Activated CD4-positive, alpha-beta T cell treated with anti-CD3 and anti-CD28 coated beads for 1 hour (primary cell): ENCODE measurements at regions not wholly inside any gene's neighbourhood (a gene's known extent, or its start where the extent isn't known, plus 50 kb on each side); places are given as distances from the start of the nearest gene placed in this dataset.

Experiments used
- DNase-seq: peaks from one replicate; pipeline ENCODE4 v3.0.0-alpha.2; 2020

GRCh38 chr16:6356911-6357310 lies 975.7 kb upstream of the RBFOX1 start:
- DNase-seq, result no peak

- DNase-seq, result no peak
These were observed 982.9 kb upstream of the RBFOX1 start for GRCh38 chr16:6349725-6350124.

DNA sequence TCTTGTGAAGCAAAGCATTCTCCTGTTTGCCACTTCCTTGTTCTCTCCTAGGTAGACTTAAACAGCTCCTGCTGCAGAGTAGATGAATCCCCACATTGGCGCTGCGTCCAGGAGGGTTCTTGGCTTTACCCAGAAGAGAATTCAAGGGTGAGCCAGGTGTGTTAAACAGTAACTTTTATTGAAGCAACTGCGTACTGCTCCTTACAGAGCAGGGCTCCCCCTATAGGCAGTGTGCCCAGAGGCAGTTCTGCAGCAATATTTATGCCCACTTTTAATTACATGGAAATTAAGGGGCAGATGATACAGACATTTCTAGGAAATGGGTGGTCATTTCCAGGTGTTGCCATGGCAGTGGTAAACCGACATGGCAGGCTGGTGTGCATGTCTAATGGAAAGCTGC lies 987.6 kb upstream of the RBFOX1 start:
- no peak for DNase-seq

DNA sequence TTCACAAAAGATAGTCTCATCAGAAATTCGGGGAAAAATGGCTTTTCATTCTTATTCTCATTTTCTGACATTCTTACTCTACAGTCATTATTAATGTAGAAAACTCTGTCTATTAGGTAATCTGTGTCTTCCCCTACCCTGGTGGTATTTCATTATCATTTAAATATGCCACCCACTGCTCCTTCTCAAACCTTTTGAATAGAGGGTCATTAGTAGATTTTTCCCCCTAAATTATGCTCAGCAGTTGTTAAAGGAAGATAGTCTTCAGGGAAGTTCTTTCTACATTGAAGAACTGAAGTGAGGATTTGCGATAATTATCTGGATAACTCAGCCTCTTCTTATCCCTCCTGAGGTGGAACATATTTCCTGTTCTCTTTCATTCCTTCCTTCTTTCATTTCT lies 989.5 kb upstream of the RBFOX1 start:
- DNase-seq, result no peak

DNA sequence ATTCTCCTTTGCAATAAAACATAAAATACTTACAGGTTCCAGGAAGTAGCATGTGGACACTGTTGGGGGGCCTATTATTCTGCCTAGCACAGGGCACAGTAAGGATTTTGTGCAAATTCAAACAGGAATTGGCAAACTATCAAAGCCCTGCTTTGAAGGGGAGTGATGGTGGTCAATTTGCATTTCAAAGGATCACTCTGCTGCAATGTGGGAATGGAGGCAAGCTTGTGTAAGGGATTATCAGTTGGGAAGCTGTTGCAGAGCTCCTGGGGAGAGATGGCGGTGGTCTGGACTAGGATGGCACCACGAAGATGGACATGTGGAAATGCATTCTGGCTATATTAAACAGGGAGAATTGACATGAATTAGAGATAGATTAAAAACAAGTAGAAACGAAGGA lies 990.7 kb upstream of the RBFOX1 start:
- no peak for DNase-seq

DNA sequence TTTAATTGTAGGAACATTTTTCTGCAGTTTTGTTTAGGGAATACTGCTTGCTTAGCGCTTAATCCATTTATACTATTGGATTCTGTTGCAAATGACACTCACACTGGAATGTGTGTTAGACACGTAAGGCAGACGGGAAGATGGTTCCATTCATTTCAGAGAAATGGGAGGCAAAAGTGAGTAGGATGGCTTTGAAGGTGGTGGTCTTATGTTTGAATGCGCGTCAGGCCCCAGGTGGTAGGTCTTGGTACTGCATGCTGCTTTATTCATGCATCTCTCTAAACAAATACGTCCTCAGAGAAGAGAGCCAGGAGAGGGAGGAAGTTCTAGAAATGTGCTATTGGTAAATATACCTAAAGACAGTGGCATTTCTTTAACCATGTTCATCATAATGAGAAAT lies 997.6 kb upstream of the RBFOX1 start:
- DNase-seq, result no peak

DNA sequence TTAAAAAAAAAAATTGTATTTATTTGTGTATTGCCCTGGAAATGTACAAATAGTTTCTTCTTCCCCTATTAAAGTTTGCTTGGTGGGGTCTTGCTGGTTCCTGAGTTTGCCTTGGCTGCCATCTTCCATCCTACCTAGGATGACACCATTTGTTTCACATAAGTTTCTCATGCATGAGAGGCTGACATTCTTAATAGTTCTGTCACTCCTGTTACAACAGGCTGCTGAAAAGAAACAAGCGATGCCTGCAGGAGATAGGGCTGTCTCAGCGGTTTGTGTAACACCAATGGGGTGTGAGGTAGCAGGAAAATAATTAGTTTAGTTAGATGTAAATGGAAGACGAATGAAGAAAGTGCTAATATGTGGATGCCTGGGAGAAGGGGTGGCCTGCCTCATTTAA lies 1000.9 kb upstream of the RBFOX1 start:
- DNase-seq, result no peak

DNA sequence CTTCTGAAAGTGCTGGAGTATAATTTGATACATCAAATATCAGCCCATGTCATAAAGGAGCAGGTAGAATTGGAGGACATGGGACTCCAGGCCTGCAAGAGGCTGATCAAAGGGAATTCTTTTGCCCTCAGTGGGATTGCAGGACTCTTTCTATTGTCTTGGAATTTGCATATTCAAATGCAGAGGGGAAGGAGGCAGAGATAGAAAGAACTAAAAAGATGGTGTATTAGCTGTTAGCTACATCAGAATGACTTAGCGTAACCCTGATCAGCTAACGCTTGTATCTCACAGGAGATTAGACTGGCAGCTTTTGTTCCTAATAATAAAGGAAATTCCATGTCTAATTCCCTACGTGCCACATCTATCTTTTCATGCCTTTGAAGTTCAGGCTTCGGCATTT lies 1014.7 kb upstream of the RBFOX1 start:
- no peak for DNase-seq

DNA sequence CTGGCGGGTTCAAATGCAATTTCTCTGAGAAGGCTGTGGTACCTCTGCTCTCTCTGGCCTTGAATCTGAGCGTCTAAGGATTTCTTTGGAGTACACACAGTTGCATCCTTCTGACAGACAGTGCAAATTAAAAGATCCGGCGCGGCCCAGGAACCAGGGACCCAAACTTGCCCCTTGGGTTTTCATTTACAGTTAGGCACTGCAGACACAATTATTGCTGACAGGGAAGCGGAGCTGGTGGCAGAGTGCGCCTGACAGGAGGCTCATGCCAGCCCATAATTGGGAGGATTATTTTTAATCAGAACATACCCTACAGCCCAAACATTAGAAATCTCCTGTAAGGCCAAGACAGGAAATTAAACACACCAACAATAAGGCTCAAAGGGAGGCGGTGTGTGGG lies 1023.4 kb upstream of the RBFOX1 start:
- no peak for DNase-seq

DNA sequence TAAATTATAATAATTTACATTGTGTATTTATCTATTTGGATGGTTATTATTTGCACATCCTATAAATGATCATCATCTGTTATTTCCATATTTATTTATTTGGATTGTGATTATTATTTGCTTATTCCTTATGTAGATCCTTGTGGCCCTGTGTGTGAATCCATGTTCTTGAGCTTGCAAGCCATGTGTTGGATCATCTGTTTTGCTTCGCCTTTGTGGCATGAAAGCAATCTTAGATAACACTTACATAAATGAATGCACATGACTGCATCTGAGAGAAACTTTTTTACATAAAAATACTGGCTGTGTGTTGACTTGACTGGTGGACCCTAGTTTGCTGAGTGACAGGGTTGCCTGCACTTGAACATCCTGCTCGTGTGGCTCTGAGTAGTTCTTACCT lies 1024.5 kb upstream of the RBFOX1 start:
- DNase-seq, result no peak

GRCh38 chr16:6300523-6300922 lies 1032.1 kb upstream of the RBFOX1 start:
- DNase-seq, result no peak

GRCh38 chr16:6297666-6298410 lies 1034.8 kb upstream of the RBFOX1 start:
- DNase-seq, result no peak

DNA sequence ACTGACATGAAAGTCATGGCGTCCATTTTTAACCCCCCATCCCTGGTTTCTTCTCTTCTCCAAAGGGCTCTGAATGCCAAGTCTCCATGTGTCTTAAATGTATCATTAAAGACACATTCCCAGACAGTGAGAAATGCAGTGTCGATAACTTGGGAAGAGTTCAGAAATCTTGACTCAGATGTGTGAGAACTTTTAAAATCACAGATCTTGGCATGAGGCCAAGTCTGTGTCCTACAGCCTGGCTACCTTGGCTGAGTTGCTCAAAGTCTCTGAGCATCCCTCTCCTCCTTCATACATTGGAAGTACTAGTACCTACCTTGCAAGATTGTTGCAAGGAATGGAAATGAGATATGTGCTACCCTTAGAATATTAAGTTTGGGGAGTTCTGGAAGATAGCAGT lies 1046.5 kb upstream of the RBFOX1 start:
- DNase-seq, result no peak

GRCh38 chr16:6284731-6285130 lies 1047.9 kb upstream of the RBFOX1 start:
- no peak for DNase-seq

DNA sequence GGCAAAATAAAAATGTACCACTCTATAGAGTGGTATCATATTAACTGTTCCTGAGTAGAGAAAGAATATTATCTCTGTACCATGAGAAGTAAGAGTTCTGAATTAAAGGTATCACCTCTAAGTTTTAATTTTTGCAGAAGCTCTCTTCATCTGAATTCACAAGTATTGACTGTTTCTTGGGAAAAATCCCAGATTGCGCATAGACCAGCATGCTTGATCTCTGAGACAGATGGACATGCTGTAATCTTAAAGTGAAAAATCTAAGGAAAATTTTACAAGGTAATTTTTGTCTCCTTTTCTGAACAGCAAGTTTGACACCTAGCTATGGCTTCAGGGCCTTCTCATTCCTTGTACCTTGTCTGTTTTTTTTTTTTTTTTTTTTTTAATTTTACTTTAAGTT lies 1050.7 kb upstream of the RBFOX1 start:
- no peak for DNase-seq

- no peak for DNase-seq
These were observed 1051.4 kb upstream of the RBFOX1 start for GRCh38 chr16:6281274-6281673.

- DNase-seq, result no peak
These were observed 1052.6 kb upstream of the RBFOX1 start for GRCh38 chr16:6280055-6280454.

DNA sequence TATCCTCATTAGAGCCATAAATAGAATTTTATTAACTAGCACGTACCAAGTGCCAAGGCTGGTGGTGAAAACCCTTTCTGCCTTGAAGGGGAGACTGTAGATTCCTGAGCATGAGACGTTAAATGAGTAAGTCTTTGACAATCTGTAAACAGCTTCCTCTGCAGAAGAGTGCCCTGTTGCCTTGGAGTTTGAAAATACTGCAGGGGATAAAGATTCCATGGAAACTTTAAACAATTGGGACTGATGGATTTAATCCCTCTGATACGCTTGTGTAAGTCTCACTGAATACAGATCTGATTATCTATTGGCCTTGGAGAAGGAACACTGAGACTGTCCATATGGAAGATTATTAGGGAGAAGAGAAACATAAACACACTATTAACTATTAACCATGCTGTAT lies 1053.4 kb upstream of the RBFOX1 start:
- no peak for DNase-seq

GRCh38 chr16:6274351-6274750 lies 1058.3 kb upstream of the RBFOX1 start:
- no peak for DNase-seq

GRCh38 chr16:6267682-6268081 lies 1065.0 kb upstream of the RBFOX1 start:
- no peak for DNase-seq

DNA sequence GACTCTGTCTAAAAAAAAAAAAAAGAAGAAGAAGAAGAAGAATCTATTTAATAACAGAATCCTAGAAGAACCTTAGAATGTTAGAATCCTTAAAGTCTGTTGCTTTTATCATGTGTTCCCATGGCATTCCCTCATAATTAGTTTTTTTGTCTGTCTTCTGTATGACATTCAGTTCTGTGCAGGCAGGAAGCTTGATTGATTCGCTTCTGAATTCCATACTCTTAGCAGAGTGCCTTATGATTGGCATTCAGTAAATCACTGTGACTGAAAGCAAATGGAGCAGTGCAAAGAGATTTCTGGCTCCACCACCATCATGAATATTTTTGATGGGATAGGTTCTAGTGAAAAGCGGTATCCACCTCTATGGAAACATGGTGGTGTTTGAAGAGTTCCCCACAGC lies 1065.9 kb upstream of the RBFOX1 start:
- DNase-seq, result no peak

DNA sequence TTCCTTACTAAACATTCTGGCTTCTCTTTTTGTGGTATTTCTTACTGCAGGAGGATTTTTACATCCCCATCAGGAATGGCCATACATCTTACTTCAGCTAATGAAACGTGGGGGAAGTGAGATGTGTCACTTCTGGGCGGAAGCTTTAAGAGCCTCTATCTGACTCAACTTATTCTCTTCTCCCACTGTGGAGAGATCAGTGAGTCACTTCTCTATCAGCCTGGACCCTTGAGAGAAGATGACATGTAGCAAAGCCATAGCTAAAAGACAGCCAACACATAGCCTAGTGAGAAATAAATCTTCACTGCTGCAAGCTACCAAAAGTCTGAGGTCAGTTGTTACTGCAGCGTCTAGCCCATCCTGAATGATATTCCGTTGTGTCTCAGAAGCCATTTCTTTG lies 1066.7 kb upstream of the RBFOX1 start:
- no peak for DNase-seq

- DNase-seq, result no peak
These were observed 1074.6 kb upstream of the RBFOX1 start for GRCh38 chr16:6258056-6258455.

DNA sequence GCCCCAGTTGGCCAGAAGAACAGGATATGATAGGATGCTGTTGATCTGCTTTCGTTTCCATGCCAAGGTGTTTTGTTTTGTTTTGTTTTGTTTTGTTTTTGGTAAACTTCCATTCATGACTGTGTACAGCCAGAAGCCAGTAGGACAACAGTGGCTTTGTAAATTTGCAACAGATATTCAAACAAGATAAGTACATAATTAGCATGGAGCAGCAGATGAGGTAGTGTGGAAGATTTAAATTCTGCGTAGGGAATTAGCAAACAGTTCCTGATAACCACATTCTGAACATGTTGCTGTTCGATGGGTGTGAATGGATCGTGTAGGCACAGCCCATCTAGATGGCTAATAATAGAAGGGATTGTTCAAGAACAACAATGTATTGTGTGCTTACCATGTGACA lies 1080.1 kb upstream of the RBFOX1 start:
- DNase-seq, result no peak

- DNase-seq, result no peak
These were observed 1082.1 kb upstream of the RBFOX1 start for GRCh38 chr16:6250511-6250910.

DNA sequence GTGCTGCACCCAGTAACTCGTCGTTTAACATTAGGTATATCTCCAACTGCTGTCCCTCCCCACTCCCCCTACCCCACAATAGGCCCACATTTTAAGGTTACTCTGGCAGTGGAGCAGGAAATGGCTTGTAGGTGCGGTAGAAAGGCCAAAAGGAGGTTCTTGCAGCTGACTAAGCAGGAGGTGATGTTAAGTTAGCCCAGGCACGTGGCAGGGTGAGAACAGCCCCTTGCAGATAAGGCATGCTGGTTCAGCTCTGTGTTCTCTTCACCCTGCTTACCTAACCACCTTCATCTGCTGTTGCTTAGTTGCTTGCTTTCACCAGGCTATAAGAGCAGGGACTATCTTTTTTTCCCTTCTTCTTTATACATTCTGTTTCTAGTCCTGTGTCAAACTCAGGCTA lies 1082.8 kb upstream of the RBFOX1 start:
- no peak for DNase-seq
